ENCODE measurements at regions not wholly inside any gene's neighbourhood (a gene's known extent, or its start where the extent isn't known, plus 50 kb on each side); places are given as distances from the start of the nearest gene placed in this dataset.

DNA sequence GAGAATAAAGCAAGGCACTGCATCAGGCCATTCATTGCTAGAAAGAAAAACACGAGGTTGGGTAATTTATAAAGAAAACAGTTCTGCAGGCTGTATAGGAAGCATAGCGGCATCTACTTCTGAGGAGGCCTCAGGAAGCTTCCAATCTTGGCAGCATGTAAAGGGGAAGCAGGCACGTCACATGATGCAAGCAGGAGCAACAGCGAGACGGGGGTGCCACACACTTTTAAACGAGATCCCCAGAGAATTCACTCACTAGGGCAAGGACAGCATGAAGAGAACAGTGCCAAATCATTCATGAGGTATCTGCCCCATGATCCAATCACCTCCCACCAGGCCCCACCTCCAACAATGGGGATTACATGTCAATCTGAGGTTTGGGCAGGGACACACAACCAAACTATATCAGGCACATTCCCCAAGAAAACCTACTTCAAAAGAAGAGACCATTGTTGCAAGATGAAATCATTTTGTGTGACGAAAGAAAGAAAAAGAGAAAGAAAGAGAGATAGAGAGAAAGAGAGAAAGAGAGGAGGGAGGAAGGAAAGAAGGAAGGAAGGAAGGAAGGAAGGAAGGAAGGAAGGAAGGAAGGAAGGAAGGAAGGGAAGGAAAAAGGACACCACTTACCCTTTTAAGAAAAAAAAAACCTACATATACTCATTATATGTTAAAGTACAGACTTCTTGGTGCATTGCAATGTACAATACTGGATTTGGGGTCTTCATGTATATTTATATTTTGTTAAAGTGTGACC is 95.9 kb upstream of the PLEKHG1 start:
- TF ChIP-seq, protein P1, sequence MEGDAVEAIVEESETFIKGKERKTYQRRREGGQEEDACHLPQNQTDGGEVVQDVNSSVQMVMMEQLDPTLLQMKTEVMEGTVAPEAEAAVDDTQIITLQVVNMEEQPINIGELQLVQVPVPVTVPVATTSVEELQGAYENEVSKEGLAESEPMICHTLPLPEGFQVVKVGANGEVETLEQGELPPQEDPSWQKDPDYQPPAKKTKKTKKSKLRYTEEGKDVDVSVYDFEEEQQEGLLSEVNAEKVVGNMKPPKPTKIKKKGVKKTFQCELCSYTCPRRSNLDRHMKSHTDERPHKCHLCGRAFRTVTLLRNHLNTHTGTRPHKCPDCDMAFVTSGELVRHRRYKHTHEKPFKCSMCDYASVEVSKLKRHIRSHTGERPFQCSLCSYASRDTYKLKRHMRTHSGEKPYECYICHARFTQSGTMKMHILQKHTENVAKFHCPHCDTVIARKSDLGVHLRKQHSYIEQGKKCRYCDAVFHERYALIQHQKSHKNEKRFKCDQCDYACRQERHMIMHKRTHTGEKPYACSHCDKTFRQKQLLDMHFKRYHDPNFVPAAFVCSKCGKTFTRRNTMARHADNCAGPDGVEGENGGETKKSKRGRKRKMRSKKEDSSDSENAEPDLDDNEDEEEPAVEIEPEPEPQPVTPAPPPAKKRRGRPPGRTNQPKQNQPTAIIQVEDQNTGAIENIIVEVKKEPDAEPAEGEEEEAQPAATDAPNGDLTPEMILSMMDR (conservative IDR thresholded peaks at IDR 0.05 in 1 of 2, IDR thresholded peaks at IDR 0.05 in 1 of 2; ENCODE audit: low read depth in 1 of 2, low read length in 2 of 2), result no peak
- no peak for TF ChIP-seq EZH2 (IDR thresholded peaks at IDR 0.05; ENCODE audit: low read length, missing control alignments)
